Muscle layer of duodenum (tissue), 2 donors: ENCODE measurements at regions not wholly inside any gene's neighbourhood (a gene's known extent, or its start where the extent isn't known, plus 50 kb on each side); places are given as distances from the start of the nearest gene placed in this dataset.

Source experiments
- H3K27ac ChIP-seq: one replicate; pipeline ENCODE4 v1.7.0; 2013; ENCODE audit warnings: mild to moderate bottlenecking, low read length
- H3K27me3 ChIP-seq: one replicate; pipeline ENCODE4 v1.7.0; 2013; ENCODE audit warnings: low read depth, mild to moderate bottlenecking, control low read depth, low read length
- H3K36me3 ChIP-seq, 2 donors: one replicate each; pipeline ENCODE4 v1.7.0; 2013; ENCODE audit warnings: low read length in 2 of 2, control low read depth in 1 of 2, mild to moderate bottlenecking in 1 of 2; ENCODE audit not compliant: insufficient read depth in 2 of 2, control insufficient read depth in 1 of 2
- H3K4me1 ChIP-seq, 2 donors: one replicate each; pipeline ENCODE4 v1.7.0; 2013; ENCODE audit warnings: low read length in 2 of 2, mild to moderate bottlenecking in 2 of 2, control low read depth in 1 of 2, moderate library complexity in 1 of 2; ENCODE audit not compliant: insufficient read depth in 2 of 2, control insufficient read depth in 1 of 2
- H3K4me3 ChIP-seq, 2 donors: one replicate each; pipeline ENCODE4 v1.7.0; 2013; ENCODE audit warnings: low read length in 2 of 2, low read depth in 1 of 2, mild to moderate bottlenecking in 1 of 2
- H3K9me3 ChIP-seq, 2 donors: one replicate each; pipeline ENCODE4 v1.7.0; 2013; ENCODE audit warnings: low read length in 2 of 2, control low read depth in 1 of 2, mild to moderate bottlenecking in 1 of 2; ENCODE audit not compliant: control insufficient read depth in 1 of 2
- donor health status: healthy.

DNA sequence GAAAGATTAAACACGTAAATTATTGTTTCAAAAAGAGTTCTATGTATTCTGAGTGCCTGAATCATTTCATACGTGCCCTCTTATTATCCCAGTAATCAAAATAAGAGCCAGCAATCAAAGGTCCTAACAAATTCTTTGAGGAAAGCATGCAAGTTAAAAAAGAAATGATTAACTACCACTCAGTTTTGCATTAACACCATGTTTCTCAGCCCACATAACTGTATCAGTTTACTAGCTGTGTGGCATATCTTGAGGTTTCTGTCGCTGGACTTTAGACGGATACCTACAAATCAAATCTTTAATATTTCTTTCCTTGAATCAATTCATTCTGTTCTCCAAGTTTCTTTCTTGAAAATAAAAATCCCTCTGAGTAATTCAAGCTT, 668.9 kb upstream of the CHAC2 start:
- Histone ChIP-seq H3K4me1 (no peaks in the 10 kb centered on the region), H3K4me3 (no peak overlapping the region), H3K27me3 (no peaks in the 10 kb centered on the region), H3K9me3 (no peaks in the 10 kb centered on the region), H3K27ac (no peak overlapping the region), H3K36me3 (no peaks in the 10 kb centered on the region)

DNA sequence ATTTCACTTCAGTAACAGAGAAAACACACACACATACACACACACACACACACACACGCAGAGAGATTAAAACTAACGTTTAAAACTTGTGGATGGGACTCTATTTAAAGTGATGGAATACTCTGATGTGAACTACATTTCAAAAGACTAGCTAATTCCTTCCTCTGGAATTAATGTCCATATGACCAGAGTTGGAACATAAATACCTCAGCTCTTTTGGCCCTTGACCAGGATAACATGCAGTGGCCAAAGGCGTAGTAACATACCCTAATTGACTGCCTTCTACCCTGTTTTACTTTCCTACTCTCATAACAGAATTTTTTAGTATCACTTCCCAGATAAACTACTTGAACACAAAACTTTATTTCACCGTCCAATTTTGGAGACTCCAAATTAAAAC, 671.3 kb upstream of the CHAC2 start:
- H3K27me3 ChIP-seq, result no peaks in the 10 kb centered on the region

GRCh38 chr2:53095664-53096063, 671.9 kb upstream of the CHAC2 start:
- Histone ChIP-seq H3K36me3 (no peaks in the 10 kb centered on the region), H3K4me3 (no peak overlapping the region), H3K9me3 (no peaks in the 10 kb centered on the region), H3K27ac (no peak overlapping the region), H3K4me1 (no peaks in the 10 kb centered on the region), H3K27me3 (no peaks in the 10 kb centered on the region)

More for the DNA sequence above, 671.3 kb upstream of the CHAC2 start:
- no peaks in the 10 kb centered on the region for H3K9me3 ChIP-seq
- H3K27ac ChIP-seq, result no peak overlapping the region
- no peaks in the 10 kb centered on the region for H3K36me3 ChIP-seq
- H3K4me3 ChIP-seq, result no peak overlapping the region
- H3K4me1 ChIP-seq, result no peaks in the 10 kb centered on the region

GRCh38 chr2:53095227-53095626, 672.4 kb upstream of the CHAC2 start:
- no peaks in the 10 kb centered on the region for H3K9me3 ChIP-seq
- no peak overlapping the region for H3K27ac ChIP-seq
- no peaks in the 10 kb centered on the region for H3K4me1 ChIP-seq
- H3K27me3 ChIP-seq, result no peaks in the 10 kb centered on the region
- H3K4me3 ChIP-seq, result no peak overlapping the region
- H3K36me3 ChIP-seq, result no peaks in the 10 kb centered on the region

GRCh38 chr2:53093355-53093754, 674.2 kb upstream of the CHAC2 start:
- no peaks in the 10 kb centered on the region for H3K36me3 ChIP-seq
- no peaks in the 10 kb centered on the region for H3K4me1 ChIP-seq
- H3K4me3 ChIP-seq, result no peak overlapping the region
- no peak overlapping the region for H3K27ac ChIP-seq
- H3K9me3 ChIP-seq, result no peaks in the 10 kb centered on the region
- no peaks in the 10 kb centered on the region for H3K27me3 ChIP-seq

DNA sequence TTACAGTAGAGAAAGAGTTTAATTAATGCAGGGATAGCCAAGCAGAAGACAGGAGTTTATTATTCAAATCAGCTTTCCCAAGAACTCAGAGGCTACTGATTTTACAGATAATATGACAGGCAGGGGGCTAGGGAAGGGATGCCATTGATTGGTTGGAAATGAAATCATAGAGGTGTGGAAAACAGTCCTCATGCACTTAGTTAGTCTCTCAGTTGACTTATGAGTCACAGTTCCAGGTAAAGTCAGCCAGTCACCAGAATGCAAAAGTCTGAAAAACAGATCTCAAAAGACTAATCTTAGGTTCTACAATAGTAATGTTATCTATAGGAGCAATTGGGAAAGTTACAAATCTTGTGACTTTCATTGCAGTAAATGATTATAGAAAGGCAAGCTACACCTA, 676.4 kb upstream of the CHAC2 start:
- Histone ChIP-seq H3K4me3 (no peak overlapping the region), H3K36me3 (no peaks in the 10 kb centered on the region)

GRCh38 chr2:53087874-53088461, 679.6 kb upstream of the CHAC2 start:
- Histone ChIP-seq H3K9me3 (no peaks in the 10 kb centered on the region), H3K4me3 (no peak overlapping the region), H3K27me3 (no peaks in the 10 kb centered on the region), H3K27ac (no peak overlapping the region), H3K4me1 (no peaks in the 10 kb centered on the region), H3K36me3 (no peaks in the 10 kb centered on the region)

More for the DNA sequence above, 676.4 kb upstream of the CHAC2 start:
- Histone ChIP-seq H3K9me3 (no peaks in the 10 kb centered on the region), H3K27me3 (no peaks in the 10 kb centered on the region), H3K27ac (no peak overlapping the region), H3K4me1 (no peaks in the 10 kb centered on the region)

DNA sequence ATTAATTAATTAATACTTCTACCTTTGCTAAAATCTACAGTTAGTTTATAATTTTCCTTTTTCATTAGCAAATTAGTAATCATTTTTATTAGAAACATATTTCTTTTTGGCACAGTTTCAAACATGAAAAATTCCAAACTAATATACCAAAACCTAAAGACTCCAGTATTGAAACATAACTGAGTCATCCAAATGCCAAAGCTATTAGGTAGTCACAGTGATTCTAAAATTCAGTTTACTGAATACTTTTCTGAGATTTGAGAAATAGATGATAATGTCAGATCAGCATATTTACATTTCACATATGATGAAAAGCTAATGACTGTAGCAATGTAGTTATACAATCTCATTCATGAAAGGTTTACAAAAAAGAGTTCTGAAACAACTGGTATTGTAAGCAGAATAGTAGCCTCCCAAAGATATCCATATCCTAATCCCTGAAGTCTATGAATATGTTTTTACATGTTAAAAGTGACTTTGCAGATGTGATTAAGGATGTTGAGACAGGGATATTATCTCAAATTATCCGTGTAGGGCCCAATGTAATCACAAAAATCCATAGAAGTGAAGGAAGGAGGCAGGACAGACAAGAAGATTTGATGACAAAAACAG, 680.2 kb upstream of the CHAC2 start:
- no peaks in the 10 kb centered on the region for H3K27me3 ChIP-seq
- H3K36me3 ChIP-seq, result no peaks in the 10 kb centered on the region
- H3K27ac ChIP-seq, result no peak overlapping the region
- H3K4me1 ChIP-seq, result no peaks in the 10 kb centered on the region
- H3K9me3 ChIP-seq, result no peaks in the 10 kb centered on the region
- H3K4me3 ChIP-seq, result no peak overlapping the region

DNA sequence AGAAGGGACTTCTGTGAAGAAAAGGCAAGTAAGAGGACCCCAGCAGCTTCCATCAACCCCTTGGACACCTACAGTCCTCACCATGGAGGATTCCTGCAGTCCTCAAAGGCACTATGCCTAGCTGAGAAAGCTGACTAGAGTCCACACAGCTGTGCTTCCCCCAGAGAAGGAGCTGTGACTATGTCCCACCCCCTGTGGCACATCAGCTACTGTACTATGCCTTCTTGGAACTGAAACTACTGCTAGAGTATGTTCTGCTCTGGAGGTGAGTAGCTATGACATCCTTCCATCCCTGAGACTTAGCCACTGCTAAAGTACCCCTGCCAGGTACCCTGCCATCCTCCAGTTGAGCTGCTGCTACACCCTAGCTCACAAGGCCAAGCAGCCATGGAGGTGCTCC, 690.2 kb upstream of the CHAC2 start:
- H3K4me3 ChIP-seq, result no peak overlapping the region
- H3K27ac ChIP-seq, result no peak overlapping the region
- H3K27me3 ChIP-seq, result no peaks in the 10 kb centered on the region
- no peaks in the 10 kb centered on the region for H3K36me3 ChIP-seq
- no peaks in the 10 kb centered on the region for H3K4me1 ChIP-seq
- H3K9me3 ChIP-seq, result peaks cover 3 to 6% of the 10 kb centered on the region in 2 donors

DNA sequence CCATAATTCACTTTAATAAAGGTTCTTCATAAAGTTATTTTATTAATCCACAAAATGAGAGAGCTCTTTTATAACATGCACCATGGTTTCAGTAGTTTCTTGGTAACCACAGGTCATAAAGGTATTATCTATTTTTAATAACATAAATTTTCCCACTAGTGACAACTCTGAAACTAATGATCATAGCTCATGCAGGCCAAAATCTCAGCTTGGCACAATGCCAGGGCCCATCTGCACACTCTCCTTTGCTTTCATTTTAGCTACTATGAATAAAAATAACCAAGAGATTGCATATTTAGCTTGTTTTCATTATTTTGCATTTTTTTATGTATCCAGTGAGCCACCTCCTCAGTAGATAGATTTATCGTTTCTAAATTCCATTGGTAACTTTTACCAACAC, 691.8 kb upstream of the CHAC2 start:
- H3K36me3 ChIP-seq, result no peaks in the 10 kb centered on the region
- no peak overlapping the region for H3K27ac ChIP-seq
- no peak overlapping the region for H3K4me3 ChIP-seq

DNA sequence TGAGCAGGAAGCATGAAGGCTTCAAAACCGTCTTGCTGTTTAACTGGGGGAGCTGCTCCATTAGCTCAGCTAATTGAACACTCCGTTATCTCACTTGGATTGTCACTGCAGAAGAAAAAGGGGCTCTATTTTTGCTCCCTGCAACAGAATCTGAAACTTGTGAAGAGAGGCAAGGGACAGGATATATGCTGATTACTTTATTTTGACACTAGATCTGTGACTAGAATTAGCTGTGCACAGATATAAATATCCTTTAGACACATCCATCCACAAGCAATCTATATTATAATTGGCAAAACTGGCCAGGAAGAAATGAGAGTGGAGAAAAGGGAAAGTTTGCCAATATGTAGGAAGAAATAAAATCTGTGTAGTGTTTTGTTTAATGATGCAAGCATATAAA, 700.1 kb upstream of the CHAC2 start:
- no peaks in the 10 kb centered on the region for H3K4me1 ChIP-seq
- no peaks in the 10 kb centered on the region for H3K36me3 ChIP-seq
- H3K4me3 ChIP-seq, result no peak overlapping the region
- no peaks in the 10 kb centered on the region for H3K9me3 ChIP-seq
- H3K27me3 ChIP-seq, result no peaks in the 10 kb centered on the region
- no peak overlapping the region for H3K27ac ChIP-seq

More for the DNA sequence above, 691.8 kb upstream of the CHAC2 start:
- Histone ChIP-seq H3K9me3 (peaks cover 2 to 3% of the 10 kb centered on the region in 2 donors), H3K27me3 (no peaks in the 10 kb centered on the region), H3K4me1 (no peaks in the 10 kb centered on the region)

DNA sequence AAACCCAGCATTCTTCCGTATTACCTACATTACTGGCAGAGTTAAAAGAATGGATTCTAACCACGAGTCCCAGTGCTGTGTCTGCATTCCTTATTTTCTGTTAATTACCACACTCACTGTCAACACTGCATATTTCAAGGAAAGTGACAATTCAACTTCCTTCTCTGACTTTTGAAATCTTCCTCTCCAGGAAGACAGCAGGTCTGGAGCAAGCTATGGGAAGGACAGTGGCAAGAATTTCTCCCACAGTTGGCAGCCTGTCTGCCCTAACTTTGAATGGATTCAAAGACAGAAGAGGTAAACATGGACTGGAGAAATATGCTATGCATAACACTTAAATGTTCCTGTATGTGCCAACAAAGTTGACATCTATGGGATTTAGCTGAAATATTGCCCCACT, 700.5 kb upstream of the CHAC2 start:
- Histone ChIP-seq H3K4me3 (no peak overlapping the region), H3K27ac (no peak overlapping the region), H3K9me3 (no peaks in the 10 kb centered on the region), H3K36me3 (no peaks in the 10 kb centered on the region), H3K4me1 (no peaks in the 10 kb centered on the region), H3K27me3 (no peaks in the 10 kb centered on the region)
